Fibroblast of the aortic adventitia (primary cell): ENCODE measurements at regions not wholly inside any gene's neighbourhood (a gene's known extent, or its start where the extent isn't known, plus 50 kb on each side); places are given as distances from the start of the nearest gene placed in this dataset.

ENCODE experiments used
- DNase-seq: peaks from one replicate; pipeline ENCODE4 v3.0.0-alpha.2; 2010; ENCODE audit warnings: low read depth
- H3K4me3 ChIP-seq: 2 replicates; pipeline ENCODE4 v1.5.1; 2011; ENCODE audit warnings: low read depth, mild to moderate bottlenecking, control low read depth, low read length, moderate library complexity
- CTCF ChIP-seq: IDR thresholded peaks from 2 replicates; pipeline ENCODE4 v1.5.1; 2011; ENCODE audit warnings: mild to moderate bottlenecking, low read length, control low read depth, inconsistent platforms; ENCODE audit not compliant: insufficient read depth

GRCh38 chr17:55624772-55625433, 97.8 kb downstream of the TMEM100 start:
- no peak for DNase-seq
- TF ChIP-seq CTCF, result no peak
- no peak overlapping the region for H3K4me3 ChIP-seq

- DNase-seq, result no peak
- no peak for TF ChIP-seq CTCF
- no peak overlapping the region for H3K4me3 ChIP-seq
These were observed 100.1 kb downstream of the TMEM100 start for GRCh38 chr17:55622547-55622946.

GRCh38 chr17:55620945-55621344, 101.7 kb downstream of the TMEM100 start:
- no peak for TF ChIP-seq CTCF
- DNase-seq, result no peak

GRCh38 chr17:55620023-55620422, 102.6 kb downstream of the TMEM100 start:
- no peak overlapping the region for H3K4me3 ChIP-seq
- no peak for DNase-seq
- no peak for TF ChIP-seq CTCF

More at GRCh38 chr17:55620945-55621344, 101.7 kb downstream of the TMEM100 start:
- H3K4me3 ChIP-seq, result no peak overlapping the region

GRCh38 chr17:55617441-55617840, 105.2 kb downstream of the TMEM100 start:
- H3K4me3 ChIP-seq, result no peak overlapping the region
- no peak for TF ChIP-seq CTCF
- DNase-seq, result no peak

- no peak overlapping the region for H3K4me3 ChIP-seq
- DNase-seq, result no peak
- TF ChIP-seq CTCF, result no peak
These were observed 102.8 kb upstream of the SMIM36 start for GRCh38 chr17:55614061-55614460.

- no peak overlapping the region for H3K4me3 ChIP-seq
- DNase-seq, result peak; percentile 82
- no peak for TF ChIP-seq CTCF
These were observed 101.5 kb upstream of the SMIM36 start for GRCh38 chr17:55612691-55613141.
